ENCODE measurements at regions not wholly inside any gene's neighbourhood (a gene's known extent, or its start where the extent isn't known, plus 50 kb on each side); places are given as distances from the start of the nearest gene placed in this dataset.
A peak's percentile ranks its signal among the peaks of the same experiment; 100 is the strongest.

DNA sequence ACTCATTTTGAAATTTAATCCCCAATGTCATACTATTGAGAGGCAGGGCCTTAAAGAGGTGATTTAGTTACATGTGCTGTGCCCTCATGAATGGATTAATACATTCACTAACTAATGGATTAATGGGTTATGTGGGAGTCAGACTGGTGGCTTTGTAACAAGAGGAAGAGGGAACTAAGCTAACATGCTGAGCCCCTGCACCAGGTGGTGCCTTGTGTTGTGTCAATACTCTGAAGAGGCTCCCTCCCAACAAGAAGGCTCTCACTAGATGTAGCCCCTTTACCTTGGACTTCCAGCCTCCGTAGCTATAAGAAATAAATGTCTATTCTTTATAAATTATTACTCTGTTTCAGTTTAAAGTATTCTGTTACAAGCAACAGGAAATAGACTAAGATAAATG, 411.9 kb upstream of the EMCN start:
- no peaks in the 10 kb centered on the region for H3K9me3 ChIP-seq (ENCODE audit: insufficient read depth, low read length)
- H2AFZ ChIP-seq (ENCODE audit: low read depth, low read length), result no peak overlapping the region
- no peak overlapping the region for H3K4me2 ChIP-seq (ENCODE audit: low read length)
- H3K4me1 ChIP-seq (ENCODE audit: low read length), result peaks cover 13% of the 10 kb centered on the region
- H3K27me3 ChIP-seq (ENCODE audit: low read depth, low read length), result no peaks in the 10 kb centered on the region
- no peak for TF ChIP-seq EZH2phosphoT487 (IDR thresholded peaks at IDR 0.05; ENCODE audit: low read depth)
- TF ChIP-seq, protein P1, sequence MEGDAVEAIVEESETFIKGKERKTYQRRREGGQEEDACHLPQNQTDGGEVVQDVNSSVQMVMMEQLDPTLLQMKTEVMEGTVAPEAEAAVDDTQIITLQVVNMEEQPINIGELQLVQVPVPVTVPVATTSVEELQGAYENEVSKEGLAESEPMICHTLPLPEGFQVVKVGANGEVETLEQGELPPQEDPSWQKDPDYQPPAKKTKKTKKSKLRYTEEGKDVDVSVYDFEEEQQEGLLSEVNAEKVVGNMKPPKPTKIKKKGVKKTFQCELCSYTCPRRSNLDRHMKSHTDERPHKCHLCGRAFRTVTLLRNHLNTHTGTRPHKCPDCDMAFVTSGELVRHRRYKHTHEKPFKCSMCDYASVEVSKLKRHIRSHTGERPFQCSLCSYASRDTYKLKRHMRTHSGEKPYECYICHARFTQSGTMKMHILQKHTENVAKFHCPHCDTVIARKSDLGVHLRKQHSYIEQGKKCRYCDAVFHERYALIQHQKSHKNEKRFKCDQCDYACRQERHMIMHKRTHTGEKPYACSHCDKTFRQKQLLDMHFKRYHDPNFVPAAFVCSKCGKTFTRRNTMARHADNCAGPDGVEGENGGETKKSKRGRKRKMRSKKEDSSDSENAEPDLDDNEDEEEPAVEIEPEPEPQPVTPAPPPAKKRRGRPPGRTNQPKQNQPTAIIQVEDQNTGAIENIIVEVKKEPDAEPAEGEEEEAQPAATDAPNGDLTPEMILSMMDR (IDR thresholded peaks at IDR 0.05; ENCODE audit: low read depth, low read length), result no peak
- H3K79me2 ChIP-seq (ENCODE audit: low read length), result no peaks in the 10 kb centered on the region
- H3K4me3 ChIP-seq (ENCODE audit: low read length), result no peak overlapping the region
- no peak overlapping the region for H3K9ac ChIP-seq (ENCODE audit: low read length)
- H3K27ac ChIP-seq (ENCODE audit: low read length), result no peak overlapping the region
- H3K36me3 ChIP-seq (replicated peaks; ENCODE audit: low read depth, low read length), result no peaks in the 10 kb centered on the region
- H4K20me1 ChIP-seq (ENCODE audit: insufficient read depth, low read length), result no peaks in the 10 kb centered on the region

DNA sequence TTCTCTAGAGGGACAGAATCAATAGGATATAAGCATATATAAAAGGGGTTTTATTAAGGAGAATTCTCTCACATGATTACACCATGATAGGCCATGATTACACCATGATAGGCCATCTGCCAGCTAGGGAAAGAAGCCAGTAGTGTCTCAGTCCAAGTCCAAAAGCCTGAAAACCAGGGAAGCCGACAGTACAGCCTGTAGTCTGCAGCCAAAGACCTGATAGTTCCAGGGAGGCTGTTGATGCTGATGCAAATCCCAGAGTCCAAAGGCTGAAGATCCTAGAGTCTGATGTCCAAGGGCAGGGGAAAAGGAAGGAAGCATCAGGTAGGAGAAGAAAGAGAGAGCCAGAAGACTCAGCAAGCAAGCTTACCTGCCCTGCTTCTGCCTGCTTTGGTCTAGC, 411.3 kb upstream of the EMCN start:
- no peaks in the 10 kb centered on the region for H3K36me3 ChIP-seq (replicated peaks; ENCODE audit: low read depth, low read length)
- no peak overlapping the region for H3K4me2 ChIP-seq (ENCODE audit: low read length)
- no peak overlapping the region for H3K9ac ChIP-seq (ENCODE audit: low read length)
- H3K9me3 ChIP-seq (ENCODE audit: insufficient read depth, low read length), result no peaks in the 10 kb centered on the region
- H3K27ac ChIP-seq (ENCODE audit: low read length), result no peak overlapping the region
- H3K79me2 ChIP-seq (ENCODE audit: low read length), result no peaks in the 10 kb centered on the region
- H2AFZ ChIP-seq (ENCODE audit: low read depth, low read length), result no peak overlapping the region
- H4K20me1 ChIP-seq (ENCODE audit: insufficient read depth, low read length), result no peaks in the 10 kb centered on the region
- TF ChIP-seq EZH2phosphoT487 (IDR thresholded peaks at IDR 0.05; ENCODE audit: low read depth), result no peak
- TF ChIP-seq, protein P1 (IDR thresholded peaks at IDR 0.05; ENCODE audit: low read depth, low read length), result no peak
- no peaks in the 10 kb centered on the region for H3K27me3 ChIP-seq (ENCODE audit: low read depth, low read length)
- no peak overlapping the region for H3K4me3 ChIP-seq (ENCODE audit: low read length)
- H3K4me1 ChIP-seq (ENCODE audit: low read length), result peaks cover 13% of the 10 kb centered on the region

DNA sequence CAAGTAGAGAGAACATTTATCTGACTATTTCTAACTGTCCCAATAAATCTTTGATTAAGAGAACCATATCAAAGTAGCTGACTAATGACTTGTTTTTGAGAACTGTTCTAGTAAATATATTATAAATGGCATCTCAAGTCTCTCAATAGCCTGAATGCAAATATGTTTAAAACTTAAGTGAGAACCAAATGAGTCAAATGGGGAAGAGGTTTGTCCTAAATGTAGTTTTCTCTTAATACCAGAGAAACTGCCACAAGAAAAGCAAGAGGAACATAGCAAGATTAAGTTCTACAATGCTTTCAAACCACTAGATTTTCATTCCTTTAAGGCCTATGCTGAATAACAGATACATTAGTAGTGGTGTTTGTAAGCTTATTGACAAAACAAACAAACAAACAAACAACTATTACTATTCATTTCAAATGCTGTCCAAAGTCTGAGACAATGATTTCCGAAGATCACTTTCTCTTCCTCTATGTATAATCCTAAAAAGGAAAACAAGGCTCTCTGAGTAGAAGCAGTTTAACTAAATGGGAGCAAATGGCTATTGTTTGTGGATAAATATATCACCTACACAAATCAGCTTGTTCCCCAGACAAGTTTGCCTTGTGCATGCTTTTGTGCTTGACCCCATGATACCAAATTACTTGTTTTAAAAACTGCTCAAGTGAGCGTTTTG, 408.4 kb upstream of the EMCN start:
- Histone ChIP-seq H3K4me3 (ENCODE audit: low read length) (no peak overlapping the region), H3K4me2 (ENCODE audit: low read length) (peak overlapping the region; percentile 45), H3K9ac (ENCODE audit: low read length) (no peak overlapping the region), H4K20me1 (ENCODE audit: insufficient read depth, low read length) (no peaks in the 10 kb centered on the region), H3K79me2 (ENCODE audit: low read length) (no peaks in the 10 kb centered on the region), H3K9me3 (ENCODE audit: insufficient read depth, low read length) (no peaks in the 10 kb centered on the region), H3K36me3 (replicated peaks; ENCODE audit: low read depth, low read length) (no peaks in the 10 kb centered on the region), H3K27ac (ENCODE audit: low read length) (no peak overlapping the region), H3K27me3 (ENCODE audit: low read depth, low read length) (no peaks in the 10 kb centered on the region), H3K4me1 (ENCODE audit: low read length) (peaks cover 13% of the 10 kb centered on the region), H2AFZ (ENCODE audit: low read depth, low read length) (no peak overlapping the region)
- TF ChIP-seq EZH2phosphoT487 (IDR thresholded peaks at IDR 0.05; ENCODE audit: low read depth), result no peak
- TF ChIP-seq, protein P1 (IDR thresholded peaks at IDR 0.05; ENCODE audit: low read depth, low read length), result no peak

DNA sequence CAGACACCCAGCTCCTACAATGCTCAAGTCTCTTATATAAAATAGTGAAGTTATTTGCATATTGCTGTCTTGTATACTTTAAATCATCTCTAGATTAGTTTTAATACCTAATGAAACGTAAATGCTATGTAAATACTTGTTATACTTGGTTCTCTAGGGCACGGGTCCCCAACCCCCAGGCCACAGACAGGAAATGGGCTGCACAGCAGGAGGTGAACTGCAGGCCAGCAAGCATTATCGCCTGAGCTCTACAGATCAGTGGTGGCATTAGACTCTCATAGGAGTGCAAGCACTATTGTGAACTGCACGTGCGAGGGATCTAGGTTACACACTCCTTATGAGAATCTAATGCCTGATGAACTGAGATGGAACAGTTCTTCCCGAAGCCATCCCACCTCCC, 395.9 kb upstream of the EMCN start:
- Histone ChIP-seq H2AFZ (ENCODE audit: low read depth, low read length) (no peak overlapping the region), H3K27me3 (ENCODE audit: low read depth, low read length) (no peaks in the 10 kb centered on the region), H3K4me3 (ENCODE audit: low read length) (no peak overlapping the region), H3K27ac (ENCODE audit: low read length) (no peak overlapping the region), H3K4me1 (ENCODE audit: low read length) (no peaks in the 10 kb centered on the region), H4K20me1 (ENCODE audit: insufficient read depth, low read length) (no peaks in the 10 kb centered on the region), H3K9ac (ENCODE audit: low read length) (no peak overlapping the region), H3K36me3 (replicated peaks; ENCODE audit: low read depth, low read length) (no peaks in the 10 kb centered on the region), H3K79me2 (ENCODE audit: low read length) (no peaks in the 10 kb centered on the region), H3K4me2 (ENCODE audit: low read length) (no peak overlapping the region), H3K9me3 (ENCODE audit: insufficient read depth, low read length) (no peaks in the 10 kb centered on the region)
- no peak for TF ChIP-seq EZH2phosphoT487 (IDR thresholded peaks at IDR 0.05; ENCODE audit: low read depth)
- TF ChIP-seq, protein P1 (IDR thresholded peaks at IDR 0.05; ENCODE audit: low read depth, low read length), result no peak
